PFSK-1 (cell line): ENCODE measurements at regions not wholly inside any gene's neighbourhood (a gene's known extent, or its start where the extent isn't known, plus 50 kb on each side); places are given as distances from the start of the nearest gene placed in this dataset.

ENCODE experiments used
- FOXP2 ChIP-seq: optimal IDR thresholded peaks from 2 replicates; pipeline ENCODE3; 2011; ENCODE audit warnings: borderline replicate concordance, control low read depth, inconsistent platforms; ENCODE audit not compliant: insufficient read depth; ENCODE audit errors: extremely low read length, extremely low read depth
- POLR2AphosphoS5 ChIP-seq: IDR thresholded peaks from 2 replicates; pipeline ENCODE4 v1.6.1; 2012; ENCODE audit warnings: low read depth, mild to moderate bottlenecking, control low read depth, low read length, moderate library complexity
- REST ChIP-seq, 2 experiments: IDR thresholded peaks; 2 replicates each; pipeline versions ENCODE4 v1.6.1 to v1.8.0; 2011 to 2012; ENCODE audit warnings: low read depth in 2 of 2, low read length in 2 of 2, control low read depth in 1 of 2, inconsistent platforms in 1 of 2, mild to moderate bottlenecking in 1 of 2, moderate library complexity in 1 of 2; ENCODE audit not compliant: insufficient read depth in 1 of 2
- SIN3A ChIP-seq: IDR thresholded peaks from 2 replicates; pipeline ENCODE4 v1.6.1; 2012; ENCODE audit warnings: mild to moderate bottlenecking, low read length, moderate library complexity, borderline replicate concordance; ENCODE audit not compliant: insufficient read depth
- TAF1 ChIP-seq: IDR thresholded peaks from 2 replicates; pipeline ENCODE4 v1.6.1; 2012; ENCODE audit warnings: low read length, control low read depth, borderline replicate concordance; ENCODE audit not compliant: insufficient read depth

- TF ChIP-seq TAF1 (no peak), FOXP2 (no peak), SIN3A (no peak), REST (IDR thresholded peaks at IDR 0.05; ENCODE audit: insufficient read depth in 1 of 2, low read depth in 2 of 2, low read length in 2 of 2) (no peak), POLR2AphosphoS5 (no peak)
These were observed 356.2 kb upstream of the TMPRSS15 start for GRCh38 chr21:18759751-18760161.

GRCh38 chr21:18760247-18760646 lies 356.7 kb upstream of the TMPRSS15 start:
- no peak for TF ChIP-seq REST (IDR thresholded peaks at IDR 0.05; ENCODE audit: insufficient read depth in 1 of 2, low read depth in 2 of 2, low read length in 2 of 2)

- TF ChIP-seq REST (IDR thresholded peaks at IDR 0.05; ENCODE audit: insufficient read depth in 1 of 2, low read depth in 2 of 2, low read length in 2 of 2) (no peak), TAF1 (no peak), POLR2AphosphoS5 (no peak), FOXP2 (no peak), SIN3A (no peak)
These were observed 361.1 kb upstream of the TMPRSS15 start for GRCh38 chr21:18764720-18765119.

GRCh38 chr21:18769599-18769998 lies 366.0 kb upstream of the TMPRSS15 start:
- TF ChIP-seq REST (IDR thresholded peaks at IDR 0.05; ENCODE audit: insufficient read depth in 1 of 2, low read depth in 2 of 2, low read length in 2 of 2): no peak
- no peak for TF ChIP-seq POLR2AphosphoS5
- no peak for TF ChIP-seq TAF1
- TF ChIP-seq FOXP2: no peak
- TF ChIP-seq SIN3A: no peak

GRCh38 chr21:18771845-18772380 lies 368.3 kb upstream of the TMPRSS15 start:
- TF ChIP-seq SIN3A (no peak), REST (IDR thresholded peaks at IDR 0.05; ENCODE audit: insufficient read depth in 1 of 2, low read depth in 2 of 2, low read length in 2 of 2) (no peak), POLR2AphosphoS5 (no peak), TAF1 (no peak), FOXP2 (no peak)
